DOHH2 (cell line): ENCODE measurements at regions not wholly inside any gene's neighbourhood (a gene's known extent, or its start where the extent isn't known, plus 50 kb on each side); places are given as distances from the start of the nearest gene placed in this dataset.

Experiments
- CTCF ChIP-seq: fragments of 200-600 bp; sonication (generic); IDR thresholded peaks from one replicate; pipeline ENCODE4 v1.5.1; 2014; ENCODE audit warnings: antibody characterized with exemption, mild to moderate bottlenecking, low read depth, low read length; ENCODE audit not compliant: poor library complexity, severe bottlenecking
- EZH2phosphoT487 ChIP-seq: fragments of 200-600 bp; sonication (generic); IDR thresholded peaks from 2 replicates; pipeline ENCODE4 v1.6.1; 2017; ENCODE audit warnings: borderline replicate concordance, mild to moderate bottlenecking, antibody characterized with exemption, low read length, moderate library complexity, mixed read lengths

DNA sequence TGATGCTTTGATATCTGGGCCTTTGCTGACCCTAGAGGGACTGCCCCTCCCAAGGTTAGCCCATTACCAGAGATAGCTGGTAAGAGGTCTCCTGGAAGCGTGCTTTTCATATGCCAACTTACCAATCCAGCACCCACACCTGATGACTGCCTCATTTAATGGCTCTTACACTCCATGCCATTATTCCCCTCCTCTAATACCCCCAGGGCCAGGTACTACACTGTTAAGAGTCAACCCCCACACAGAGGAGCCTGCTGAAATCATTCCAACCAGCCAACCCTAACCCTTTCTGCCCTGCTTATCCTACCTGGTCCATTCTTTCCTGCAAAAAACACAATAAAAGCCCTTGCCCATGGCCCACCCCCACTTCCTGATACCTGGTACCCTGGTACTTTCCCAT is 736.8 kb upstream of the SLC35B3 start:
- TF ChIP-seq CTCF = no peak
- no peak for TF ChIP-seq EZH2phosphoT487
